ENCODE measurements at regions not wholly inside any gene's neighbourhood (a gene's known extent, or its start where the extent isn't known, plus 50 kb on each side); places are given as distances from the start of the nearest gene placed in this dataset.
"Not testable (repeated sequence)": the region's sequence is repeated elsewhere in the genome, so short reads cannot be mapped to it uniquely, and the experiment has no call there.

DNA sequence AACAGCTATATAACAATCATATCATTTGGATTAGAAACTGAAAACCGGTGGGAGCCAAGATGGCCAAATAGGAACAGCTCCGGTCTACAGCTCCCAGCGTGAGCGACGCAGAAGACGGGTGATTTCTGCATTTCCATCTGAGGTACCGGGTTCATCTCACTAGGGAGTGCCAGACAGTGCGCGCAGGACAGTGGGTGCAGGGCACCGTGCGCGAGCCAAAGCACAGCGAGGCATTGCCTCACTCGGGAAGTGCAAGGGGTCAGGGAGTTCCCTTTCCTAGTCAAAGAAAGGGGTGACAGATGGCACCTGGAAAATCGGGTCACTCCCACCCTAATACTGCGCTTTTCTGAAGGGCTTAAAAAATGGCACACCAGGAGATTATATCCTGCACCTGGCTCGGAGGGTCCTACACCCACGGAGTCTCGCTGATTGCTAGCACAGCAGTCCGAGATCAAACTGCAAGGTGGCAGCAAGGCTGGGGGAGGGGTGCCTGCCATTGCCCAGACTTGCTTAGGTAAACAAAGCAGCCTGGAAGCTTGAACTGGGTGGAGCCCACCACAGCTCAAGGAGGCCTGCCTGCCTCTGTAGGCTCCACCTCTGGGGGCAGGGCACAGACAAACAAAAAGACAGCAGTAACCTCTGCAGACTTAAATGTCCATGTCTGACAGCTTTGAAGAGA lies 1041.5 kb downstream of the SLC6A15 start:
- TF ChIP-seq, protein P1, sequence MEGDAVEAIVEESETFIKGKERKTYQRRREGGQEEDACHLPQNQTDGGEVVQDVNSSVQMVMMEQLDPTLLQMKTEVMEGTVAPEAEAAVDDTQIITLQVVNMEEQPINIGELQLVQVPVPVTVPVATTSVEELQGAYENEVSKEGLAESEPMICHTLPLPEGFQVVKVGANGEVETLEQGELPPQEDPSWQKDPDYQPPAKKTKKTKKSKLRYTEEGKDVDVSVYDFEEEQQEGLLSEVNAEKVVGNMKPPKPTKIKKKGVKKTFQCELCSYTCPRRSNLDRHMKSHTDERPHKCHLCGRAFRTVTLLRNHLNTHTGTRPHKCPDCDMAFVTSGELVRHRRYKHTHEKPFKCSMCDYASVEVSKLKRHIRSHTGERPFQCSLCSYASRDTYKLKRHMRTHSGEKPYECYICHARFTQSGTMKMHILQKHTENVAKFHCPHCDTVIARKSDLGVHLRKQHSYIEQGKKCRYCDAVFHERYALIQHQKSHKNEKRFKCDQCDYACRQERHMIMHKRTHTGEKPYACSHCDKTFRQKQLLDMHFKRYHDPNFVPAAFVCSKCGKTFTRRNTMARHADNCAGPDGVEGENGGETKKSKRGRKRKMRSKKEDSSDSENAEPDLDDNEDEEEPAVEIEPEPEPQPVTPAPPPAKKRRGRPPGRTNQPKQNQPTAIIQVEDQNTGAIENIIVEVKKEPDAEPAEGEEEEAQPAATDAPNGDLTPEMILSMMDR (IDR thresholded peaks at IDR 0.05 in 8 of 11, conservative IDR thresholded peaks at IDR 0.05 in 3 of 11), result not testable (repeated sequence)
- TF ChIP-seq POLR2A (IDR thresholded peaks at IDR 0.05), result not testable (repeated sequence)

Data from spleen (tissue), 7 donors.